Cardiac fibroblast (primary cell): ENCODE measurements at regions not wholly inside any gene's neighbourhood (a gene's known extent, or its start where the extent isn't known, plus 50 kb on each side); places are given as distances from the start of the nearest gene placed in this dataset.

Source experiments
- DNase-seq, 2 donors: peaks; one replicate each; pipeline versions ENCODE4 v3.0.0 to v3.0.0-alpha.2; 2010; ENCODE audit warnings: low read depth in 2 of 2
- H3K4me3 ChIP-seq, 2 donors: replicated peaks in 1 of 2; 1 replicate in 1 of 2; 2 replicates in 1 of 2; pipeline ENCODE4 v1.5.1; 2011; ENCODE audit warnings: low read depth in 2 of 2, low read length in 2 of 2, mild to moderate bottlenecking in 2 of 2, moderate library complexity in 1 of 2
- TF ChIP-seq, protein P1 (sequence below): IDR thresholded peaks from one replicate; pipeline ENCODE4 v1.5.1; 2011; ENCODE audit warnings: low read depth, mild to moderate bottlenecking, low read length, inconsistent platforms

- TF ChIP-seq, protein P1, sequence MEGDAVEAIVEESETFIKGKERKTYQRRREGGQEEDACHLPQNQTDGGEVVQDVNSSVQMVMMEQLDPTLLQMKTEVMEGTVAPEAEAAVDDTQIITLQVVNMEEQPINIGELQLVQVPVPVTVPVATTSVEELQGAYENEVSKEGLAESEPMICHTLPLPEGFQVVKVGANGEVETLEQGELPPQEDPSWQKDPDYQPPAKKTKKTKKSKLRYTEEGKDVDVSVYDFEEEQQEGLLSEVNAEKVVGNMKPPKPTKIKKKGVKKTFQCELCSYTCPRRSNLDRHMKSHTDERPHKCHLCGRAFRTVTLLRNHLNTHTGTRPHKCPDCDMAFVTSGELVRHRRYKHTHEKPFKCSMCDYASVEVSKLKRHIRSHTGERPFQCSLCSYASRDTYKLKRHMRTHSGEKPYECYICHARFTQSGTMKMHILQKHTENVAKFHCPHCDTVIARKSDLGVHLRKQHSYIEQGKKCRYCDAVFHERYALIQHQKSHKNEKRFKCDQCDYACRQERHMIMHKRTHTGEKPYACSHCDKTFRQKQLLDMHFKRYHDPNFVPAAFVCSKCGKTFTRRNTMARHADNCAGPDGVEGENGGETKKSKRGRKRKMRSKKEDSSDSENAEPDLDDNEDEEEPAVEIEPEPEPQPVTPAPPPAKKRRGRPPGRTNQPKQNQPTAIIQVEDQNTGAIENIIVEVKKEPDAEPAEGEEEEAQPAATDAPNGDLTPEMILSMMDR: no peak
- H3K4me3 ChIP-seq: no peak overlapping the region
- peak in 1 of 2 donors; percentile 41 for DNase-seq
Measured at GRCh38 chr13:62837895-62838294, 1422.2 kb upstream of the PCDH20 start.

GRCh38 chr13:62829486-62829885, 1413.8 kb upstream of the PCDH20 start:
- no peak overlapping the region for H3K4me3 ChIP-seq
- TF ChIP-seq, protein P1: no peak
- DNase-seq: no peak

- no peak for DNase-seq
- TF ChIP-seq, protein P1: no peak
- H3K4me3 ChIP-seq: no peak overlapping the region
Measured at GRCh38 chr13:62799931-62800436, 1384.3 kb upstream of the PCDH20 start.

GRCh38 chr13:62799038-62799535, 1383.4 kb upstream of the PCDH20 start:
- TF ChIP-seq, protein P1: no peak
- DNase-seq: no peak
- H3K4me3 ChIP-seq: no peak overlapping the region

DNA sequence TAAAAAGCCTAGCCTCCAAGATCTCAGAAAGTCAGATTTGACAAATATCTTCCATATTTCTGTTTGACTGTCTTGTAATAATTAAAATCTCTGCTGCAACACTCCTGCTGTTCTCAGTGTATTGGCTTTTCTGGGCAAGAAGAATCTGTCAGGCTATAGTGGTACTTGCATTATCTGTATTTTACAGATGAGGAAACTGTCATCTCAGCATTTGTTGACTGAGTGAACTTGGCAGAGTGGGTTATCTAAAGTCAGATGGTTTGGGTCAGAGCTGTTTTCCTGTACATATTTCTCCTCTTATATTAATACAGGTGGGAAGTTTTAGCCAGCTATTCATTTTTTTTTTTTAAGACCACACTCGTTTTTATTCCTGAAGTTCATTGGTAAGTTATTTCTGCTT, 1378.2 kb upstream of the PCDH20 start:
- H3K4me3 ChIP-seq: no peak overlapping the region
- no peak for DNase-seq

DNA sequence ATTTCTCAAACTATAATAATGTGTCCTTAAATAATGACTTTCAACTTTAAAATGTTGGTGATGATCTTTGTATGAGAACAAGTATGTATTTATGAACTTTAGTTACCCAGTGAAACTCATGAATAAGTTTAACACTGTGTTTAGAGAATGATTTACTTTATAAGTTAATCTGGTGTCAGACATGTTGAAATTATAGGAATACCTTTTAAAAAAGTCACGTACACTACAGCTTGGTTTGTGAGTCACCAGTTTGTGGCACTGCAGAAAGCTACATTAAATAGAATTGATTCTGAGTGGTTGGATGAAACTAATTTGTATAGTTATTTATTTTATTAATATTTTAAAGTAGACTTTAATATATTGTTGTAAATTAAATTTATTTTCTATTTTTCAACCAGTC, 1366.2 kb upstream of the PCDH20 start:
- TF ChIP-seq, protein P1: no peak
- no peak for DNase-seq
- H3K4me3 ChIP-seq: no peak overlapping the region

More for the DNA sequence above, 1378.2 kb upstream of the PCDH20 start:
- TF ChIP-seq, protein P1: no peak

DNA sequence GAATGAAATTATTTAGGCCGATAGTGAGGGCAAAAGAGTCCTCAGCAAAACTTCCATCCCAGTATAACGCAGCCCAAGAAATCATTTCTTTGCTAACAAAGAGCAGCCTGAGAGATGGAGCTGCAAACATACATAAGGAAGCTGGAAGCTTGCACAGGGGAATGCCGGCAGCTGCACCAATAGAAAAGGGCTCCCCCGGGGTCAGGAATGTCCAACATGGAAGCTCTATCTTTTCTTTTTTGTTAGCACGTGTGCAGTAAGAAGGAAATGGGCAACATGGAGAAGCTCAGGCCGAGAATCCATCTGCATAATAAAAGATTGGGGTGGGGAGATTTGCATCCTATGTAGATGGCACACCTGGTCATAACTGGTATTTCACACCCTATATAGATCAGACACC, 1363.5 kb upstream of the PCDH20 start:
- no peak for DNase-seq
- H3K4me3 ChIP-seq: no peak overlapping the region
- TF ChIP-seq, protein P1: no peak
